Parathyroid adenoma (tissue), 2 donors: ENCODE measurements at regions not wholly inside any gene's neighbourhood (a gene's known extent, or its start where the extent isn't known, plus 50 kb on each side); places are given as distances from the start of the nearest gene placed in this dataset.

Experiments
- H2AFZ ChIP-seq: fragments of 300-600 bp; sonication (generic); one replicate; pipeline ENCODE4 v1.7.0; 2017; ENCODE audit warnings: antibody characterized with exemption, mild to moderate bottlenecking
- H3K27ac ChIP-seq: fragments of 300-600 bp; sonication (generic); one replicate; pipeline ENCODE4 v1.7.0; 2017
- H3K27me3 ChIP-seq: fragments of 300-600 bp; sonication (generic); one replicate; pipeline ENCODE4 v1.7.0; 2017; ENCODE audit warnings: low read length; ENCODE audit not compliant: control insufficient read depth, insufficient read depth
- H3K36me3 ChIP-seq: fragments of 300-600 bp; sonication (generic); one replicate; pipeline ENCODE4 v1.7.0; 2017; ENCODE audit warnings: low read length; ENCODE audit not compliant: control insufficient read depth, insufficient read depth
- H3K4me1 ChIP-seq: fragments of 300-600 bp; sonication (generic); one replicate; pipeline ENCODE4 v1.7.0; 2017; ENCODE audit warnings: control low read depth
- H3K4me2 ChIP-seq: fragments of 300-600 bp; sonication (generic); one replicate; pipeline ENCODE4 v1.7.0; 2017; ENCODE audit warnings: low read length
- H3K4me3 ChIP-seq: fragments of 300-600 bp; sonication (generic); one replicate; pipeline ENCODE4 v1.7.0; 2017; ENCODE audit warnings: low read depth, low read length
- H3K79me2 ChIP-seq: fragments of 300-600 bp; sonication (generic); one replicate; pipeline ENCODE4 v1.7.0; 2017; ENCODE audit warnings: control low read depth
- H3K9ac ChIP-seq: fragments of 300-600 bp; sonication (generic); one replicate; pipeline ENCODE4 v1.7.0; 2017; ENCODE audit warnings: mild to moderate bottlenecking
- H3K9me3 ChIP-seq: fragments of 300-600 bp; sonication (generic); one replicate; pipeline ENCODE4 v1.7.0; 2017; ENCODE audit warnings: low read length; ENCODE audit not compliant: control insufficient read depth
- TF ChIP-seq, protein P1 (sequence below): fragments of 300-600 bp; sonication (generic); IDR thresholded peaks from one replicate; pipeline ENCODE4 v1.7.0; 2017; ENCODE audit warnings: antibody characterized with exemption, mild to moderate bottlenecking
- donor health status: primary hyperparathyroidism.

DNA sequence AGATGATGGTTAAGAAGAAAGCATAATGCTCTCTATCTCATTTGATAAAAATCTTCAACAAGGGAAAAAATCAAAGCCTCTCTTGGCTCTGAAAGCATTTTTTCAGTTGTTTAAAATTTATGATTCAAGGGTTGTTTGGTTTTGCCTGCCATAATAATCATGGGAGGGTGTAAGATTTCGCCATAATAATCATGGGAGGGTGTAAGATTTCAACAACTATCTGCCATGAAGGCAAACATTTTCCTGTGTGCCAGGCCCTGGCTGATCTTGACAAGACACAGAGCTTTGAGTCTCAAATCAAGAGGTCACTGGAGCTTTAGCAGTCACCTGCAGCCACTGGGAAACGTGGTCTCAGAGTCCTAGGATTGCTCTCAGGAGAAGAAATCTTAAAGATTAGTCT is 175.1 kb upstream of the PIEZO2 start:
- peak overlapping the region; percentile 12 for H2AFZ ChIP-seq
- H3K4me2 ChIP-seq = no peak overlapping the region
- no peaks in the 10 kb centered on the region for H3K27me3 ChIP-seq
- H3K27ac ChIP-seq = peak overlapping the region; percentile 69
- TF ChIP-seq, protein P1, sequence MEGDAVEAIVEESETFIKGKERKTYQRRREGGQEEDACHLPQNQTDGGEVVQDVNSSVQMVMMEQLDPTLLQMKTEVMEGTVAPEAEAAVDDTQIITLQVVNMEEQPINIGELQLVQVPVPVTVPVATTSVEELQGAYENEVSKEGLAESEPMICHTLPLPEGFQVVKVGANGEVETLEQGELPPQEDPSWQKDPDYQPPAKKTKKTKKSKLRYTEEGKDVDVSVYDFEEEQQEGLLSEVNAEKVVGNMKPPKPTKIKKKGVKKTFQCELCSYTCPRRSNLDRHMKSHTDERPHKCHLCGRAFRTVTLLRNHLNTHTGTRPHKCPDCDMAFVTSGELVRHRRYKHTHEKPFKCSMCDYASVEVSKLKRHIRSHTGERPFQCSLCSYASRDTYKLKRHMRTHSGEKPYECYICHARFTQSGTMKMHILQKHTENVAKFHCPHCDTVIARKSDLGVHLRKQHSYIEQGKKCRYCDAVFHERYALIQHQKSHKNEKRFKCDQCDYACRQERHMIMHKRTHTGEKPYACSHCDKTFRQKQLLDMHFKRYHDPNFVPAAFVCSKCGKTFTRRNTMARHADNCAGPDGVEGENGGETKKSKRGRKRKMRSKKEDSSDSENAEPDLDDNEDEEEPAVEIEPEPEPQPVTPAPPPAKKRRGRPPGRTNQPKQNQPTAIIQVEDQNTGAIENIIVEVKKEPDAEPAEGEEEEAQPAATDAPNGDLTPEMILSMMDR = no peak
- no peaks in the 10 kb centered on the region for H3K79me2 ChIP-seq
- no peak overlapping the region for H3K4me3 ChIP-seq
- no peaks in the 10 kb centered on the region for H3K9me3 ChIP-seq
- H3K9ac ChIP-seq = no peak overlapping the region
- no peaks in the 10 kb centered on the region for H3K36me3 ChIP-seq
- H3K4me1 ChIP-seq = peaks cover 18% of the 10 kb centered on the region

DNA sequence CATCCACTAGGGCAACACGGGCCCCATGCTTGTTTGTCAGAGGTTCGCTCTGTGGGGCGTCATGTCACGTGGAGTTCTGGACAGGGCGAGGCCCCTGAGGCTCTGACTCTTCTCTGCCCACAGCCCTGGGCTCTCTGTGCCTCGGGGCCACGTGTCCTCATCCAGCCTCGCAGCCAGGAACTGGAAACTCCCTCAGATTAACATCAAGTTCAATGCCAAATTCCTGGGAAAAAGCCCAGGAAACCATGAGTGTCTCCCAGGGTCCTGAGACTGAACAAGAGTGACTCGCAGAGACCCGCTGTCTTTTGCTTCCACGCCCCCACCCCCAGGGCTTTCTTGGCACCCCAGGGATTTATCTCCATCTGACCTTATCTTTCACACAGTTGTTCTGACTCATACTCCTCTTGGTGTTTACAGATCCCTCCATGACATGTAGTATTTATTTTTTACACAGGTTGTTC is 174.0 kb upstream of the PIEZO2 start:
- peaks cover 18% of the 10 kb centered on the region for H3K4me1 ChIP-seq
- no peak overlapping the region for H3K4me3 ChIP-seq
- H3K27ac ChIP-seq = no peak overlapping the region
- no peaks in the 10 kb centered on the region for H3K9me3 ChIP-seq
- TF ChIP-seq, protein P1 = no peak
- H3K9ac ChIP-seq = no peak overlapping the region
- H3K79me2 ChIP-seq = no peaks in the 10 kb centered on the region
- no peak overlapping the region for H2AFZ ChIP-seq
- H3K4me2 ChIP-seq = no peak overlapping the region
- H3K27me3 ChIP-seq = no peaks in the 10 kb centered on the region
- no peaks in the 10 kb centered on the region for H3K36me3 ChIP-seq

DNA sequence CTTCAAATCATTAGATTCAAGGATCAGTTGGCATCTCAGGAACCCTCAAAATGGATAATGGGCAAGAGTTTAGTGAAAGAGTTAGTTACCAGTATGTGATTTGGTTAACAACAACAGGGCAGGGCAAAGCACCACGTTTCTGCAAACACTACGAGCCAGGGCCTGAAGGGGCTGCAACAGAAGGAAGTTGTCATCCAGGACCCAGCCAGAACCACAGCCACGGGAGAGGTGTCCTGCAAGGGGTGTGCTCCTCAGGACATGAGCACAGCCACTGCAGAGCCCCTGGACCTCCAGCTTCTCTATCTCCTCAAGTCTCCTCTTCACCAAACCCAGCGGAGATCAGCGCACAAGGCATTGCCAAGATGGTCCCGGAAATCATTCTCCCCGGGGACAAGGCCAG is 173.3 kb upstream of the PIEZO2 start:
- Histone ChIP-seq H2AFZ (no peak overlapping the region), H3K4me3 (no peak overlapping the region), H3K27me3 (no peaks in the 10 kb centered on the region), H3K9me3 (no peaks in the 10 kb centered on the region), H3K79me2 (no peaks in the 10 kb centered on the region), H3K4me1 (peaks cover 18% of the 10 kb centered on the region), H3K4me2 (no peak overlapping the region), H3K9ac (no peak overlapping the region), H3K27ac (no peak overlapping the region), H3K36me3 (no peaks in the 10 kb centered on the region)
- TF ChIP-seq, protein P1 = no peak

DNA sequence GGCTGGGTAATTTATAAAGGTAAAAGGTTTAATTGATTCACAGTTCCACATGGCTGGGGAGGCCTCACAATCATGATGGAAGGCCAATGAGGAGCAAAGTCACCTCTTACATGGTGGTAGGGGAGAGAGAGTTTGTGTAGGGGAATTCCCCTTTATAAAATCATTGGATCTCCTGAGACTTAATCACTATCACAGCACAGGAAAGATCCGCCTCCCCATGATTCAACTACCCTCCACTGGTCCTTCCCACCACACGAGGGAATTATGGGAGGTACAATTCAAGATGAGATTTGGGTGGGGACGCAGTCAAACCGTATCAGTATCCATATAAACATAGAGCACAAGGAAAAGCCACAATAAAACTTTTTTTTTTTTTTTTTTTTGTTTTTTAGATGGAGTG is 172.6 kb upstream of the PIEZO2 start:
- no peak overlapping the region for H3K27ac ChIP-seq

DNA sequence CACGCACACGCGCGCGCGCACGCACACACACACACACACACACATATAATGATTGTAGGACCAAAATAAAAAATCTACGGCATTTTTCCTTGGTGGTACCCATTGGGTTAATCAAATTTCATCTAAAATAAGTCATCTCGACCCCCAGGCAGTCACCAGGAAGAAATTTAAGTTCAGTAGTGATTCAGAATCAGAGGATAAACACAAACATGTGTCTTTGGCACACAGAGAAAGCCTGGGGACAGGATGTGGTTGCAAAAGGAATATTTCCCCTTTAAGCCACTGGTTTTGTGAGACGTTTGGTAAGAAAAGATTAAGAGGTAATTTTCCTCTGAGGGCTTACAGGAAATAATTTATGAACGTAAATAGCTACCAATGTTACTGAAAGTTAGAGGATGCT is 171.6 kb upstream of the PIEZO2 start:
- H3K27me3 ChIP-seq = no peaks in the 10 kb centered on the region
- H2AFZ ChIP-seq = no peak overlapping the region
- TF ChIP-seq, protein P1 = no peak
- no peak overlapping the region for H3K4me2 ChIP-seq
- H3K4me1 ChIP-seq = peaks cover 18% of the 10 kb centered on the region
- H3K9ac ChIP-seq = no peak overlapping the region
- no peak overlapping the region for H3K4me3 ChIP-seq
- H3K27ac ChIP-seq = no peak overlapping the region
- no peaks in the 10 kb centered on the region for H3K9me3 ChIP-seq
- H3K79me2 ChIP-seq = no peaks in the 10 kb centered on the region
- H3K36me3 ChIP-seq = no peaks in the 10 kb centered on the region

More for the DNA sequence above, 172.6 kb upstream of the PIEZO2 start:
- H3K4me3 ChIP-seq = no peak overlapping the region
- peaks cover 18% of the 10 kb centered on the region for H3K4me1 ChIP-seq
- no peaks in the 10 kb centered on the region for H3K9me3 ChIP-seq
- H3K27me3 ChIP-seq = no peaks in the 10 kb centered on the region
- H3K9ac ChIP-seq = no peak overlapping the region
- no peak overlapping the region for H2AFZ ChIP-seq
- H3K36me3 ChIP-seq = no peaks in the 10 kb centered on the region
- no peaks in the 10 kb centered on the region for H3K79me2 ChIP-seq
- H3K4me2 ChIP-seq = no peak overlapping the region
- TF ChIP-seq, protein P1 = no peak
